Sigmoid colon (tissue), 6 donors: ENCODE measurements at regions not wholly inside any gene's neighbourhood (a gene's known extent, or its start where the extent isn't known, plus 50 kb on each side); places are given as distances from the start of the nearest gene placed in this dataset.
"Not testable (repeated sequence)": the region's sequence is repeated elsewhere in the genome, so short reads cannot be mapped to it uniquely, and the experiment has no call there.

Experiments used
- DNase-seq: peaks from one replicate; pipeline ENCODE4 v3.0.0-alpha.2; 2019
- H3K27ac ChIP-seq, 4 donors: fragments of 200-600 bp; sonication (generic); one replicate each; pipeline ENCODE4 v1.5.1; 2016 to 2019; ENCODE audit warnings: mild to moderate bottlenecking in 1 of 4
- H3K27me3 ChIP-seq, 3 donors: fragments of 200-600 bp; sonication (generic); one replicate each; pipeline ENCODE4 v1.5.1; 2019; ENCODE audit warnings: mild to moderate bottlenecking in 1 of 3
- H3K36me3 ChIP-seq, 4 donors: fragments of 200-600 bp; sonication (generic); one replicate each; pipeline ENCODE4 v1.5.1; 2016 to 2019
- H3K4me1 ChIP-seq, 4 donors: fragments of 200-600 bp; sonication (generic); one replicate each; pipeline ENCODE4 v1.5.1; 2017 to 2019
- H3K4me3 ChIP-seq, 4 donors: fragments of 200-600 bp; sonication (generic); one replicate each; pipeline ENCODE4 v1.5.1; 2017 to 2019; ENCODE audit warnings: mild to moderate bottlenecking in 2 of 4, moderate library complexity in 1 of 4
- H3K9me3 ChIP-seq, 4 donors: fragments of 200-600 bp in 3 of 4; sonication (generic) in 3 of 4; one replicate each; pipeline versions ENCODE4 v1.5.1 to v1.6.1; 2013 to 2019
- EP300 ChIP-seq, 4 donors: sonication (generic); formaldehyde crosslinking; IDR thresholded peaks; one replicate each; pipeline ENCODE4 v1.6.1; 2017; ENCODE audit warnings: antibody characterized with exemption in 4 of 4
- POLR2A ChIP-seq, 2 donors: fragments of 450-650 bp; IDR thresholded peaks; one replicate each; pipeline ENCODE4 v1.6.1; 2016; ENCODE audit warnings: antibody characterized with exemption in 2 of 2, mild to moderate bottlenecking in 2 of 2, moderate library complexity in 2 of 2
- POLR2AphosphoS5 ChIP-seq, 4 donors: sonication (generic); formaldehyde crosslinking; IDR thresholded peaks; one replicate each; pipeline ENCODE4 v1.6.1; 2017; ENCODE audit warnings: antibody characterized with exemption in 4 of 4
- WGBS, 2 donors: extraction: QIAGEN DNeasy Blood & Tissue Kit; methylation state at CpG; one replicate each; pipeline ENCODE4 v1.1.7; 2013; 5-methylcytosine and 5-hydroxymethylcytosine counted together
- intact Hi-C: fragments of 100-400 bp; cut with DNase I; formaldehyde crosslinking; loops from one replicate; pipeline ENCODE4 v1.15.1; 2023
- TF ChIP-seq, protein P1 (sequence below), 4 experiments: fragments of 450-650 bp in 3 of 4; fragments of 200-600 bp in 1 of 4; IDR thresholded peaks; one replicate each; pipeline ENCODE4 v1.5.1; 2016 to 2019; ENCODE audit warnings: antibody characterized with exemption in 4 of 4, mild to moderate bottlenecking in 3 of 4, moderate library complexity in 2 of 4
- donor health status: healthy with polysubstance abuse.
- donor health status: healthy.

DNA sequence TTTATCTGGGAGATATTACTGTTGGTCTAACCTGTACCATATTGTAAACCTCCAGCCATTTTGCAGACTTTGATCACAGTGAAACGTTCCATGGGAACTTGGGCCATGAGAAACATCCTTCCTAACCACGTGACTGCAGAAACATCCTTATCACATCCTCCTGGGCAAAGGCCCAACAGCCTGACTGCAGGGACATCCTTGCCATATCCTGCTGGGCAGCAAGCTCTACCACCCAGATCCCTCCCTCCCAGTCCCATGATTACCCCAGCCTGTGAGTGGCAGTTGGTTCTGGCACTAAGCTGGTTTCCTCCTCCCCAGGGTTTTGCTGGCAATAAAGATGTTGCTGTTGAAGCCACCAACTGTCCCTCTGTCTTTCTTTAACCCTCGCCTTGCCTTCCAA lies 201.2 kb downstream of the POTEC start:
- H3K36me3 ChIP-seq, DNase-seq, H3K9me3 ChIP-seq, H3K4me3 ChIP-seq, H3K27ac ChIP-seq, H3K4me1 ChIP-seq, H3K27me3 ChIP-seq, intact Hi-C loops: not testable (repeated sequence)
- 41 to 54% methylated on average over 3 of the region's 3 CpGs for WGBS, 2 donors

DNA sequence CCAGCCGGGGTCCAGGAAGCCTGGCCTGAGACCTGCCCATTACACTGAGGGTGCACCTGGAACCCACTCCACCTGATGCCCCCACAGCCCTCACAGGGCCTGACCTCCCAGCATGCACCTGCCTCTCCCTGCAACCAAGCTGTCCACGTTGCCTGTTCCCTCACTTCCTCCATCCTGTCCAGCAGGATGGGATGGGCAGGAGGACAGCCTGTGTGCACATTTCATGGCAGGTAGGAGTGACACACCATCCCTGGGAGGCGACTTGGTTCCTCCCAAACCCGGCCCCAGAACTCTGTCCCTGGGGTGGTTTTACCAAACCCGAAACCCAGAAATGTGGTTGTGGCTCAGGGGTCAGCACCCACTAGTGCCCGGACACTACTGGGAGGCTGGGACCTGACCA lies 203.8 kb upstream of the ZNF519 start:
- H3K27ac ChIP-seq, H3K4me3 ChIP-seq, DNase-seq, H3K4me1 ChIP-seq, H3K9me3 ChIP-seq, H3K27me3 ChIP-seq, intact Hi-C loops, H3K36me3 ChIP-seq: not testable (repeated sequence)
- 72 to 85% methylated on average over 6 of the region's 6 CpGs for WGBS, 2 donors

DNA sequence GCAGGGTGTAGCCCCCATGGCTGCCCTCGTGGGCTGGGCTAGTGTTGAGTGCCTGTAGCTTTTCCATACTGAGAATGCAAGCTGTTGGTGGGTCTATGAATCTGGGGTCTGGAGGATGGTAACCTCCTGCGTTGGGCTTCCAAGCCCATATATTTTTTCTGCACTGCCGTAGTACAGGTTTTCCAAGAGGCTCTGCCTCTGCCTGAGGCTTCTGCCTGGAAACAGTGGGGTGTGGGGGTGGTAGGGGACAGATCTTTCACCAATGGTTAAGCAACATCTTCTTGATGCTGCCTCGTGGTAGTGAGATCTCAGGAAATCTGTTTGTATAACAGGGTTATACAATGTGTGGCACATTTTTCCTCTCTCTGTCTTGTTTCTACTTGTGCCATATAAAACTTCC lies 189.0 kb upstream of the ZNF519 start:
- H3K4me3 ChIP-seq, H3K4me1 ChIP-seq, H3K27ac ChIP-seq, H3K36me3 ChIP-seq, intact Hi-C loops, H3K27me3 ChIP-seq, H3K9me3 ChIP-seq, DNase-seq: not testable (repeated sequence)
- 71% methylated on average over 4 of the region's 4 CpGs for WGBS, 2 donors

DNA sequence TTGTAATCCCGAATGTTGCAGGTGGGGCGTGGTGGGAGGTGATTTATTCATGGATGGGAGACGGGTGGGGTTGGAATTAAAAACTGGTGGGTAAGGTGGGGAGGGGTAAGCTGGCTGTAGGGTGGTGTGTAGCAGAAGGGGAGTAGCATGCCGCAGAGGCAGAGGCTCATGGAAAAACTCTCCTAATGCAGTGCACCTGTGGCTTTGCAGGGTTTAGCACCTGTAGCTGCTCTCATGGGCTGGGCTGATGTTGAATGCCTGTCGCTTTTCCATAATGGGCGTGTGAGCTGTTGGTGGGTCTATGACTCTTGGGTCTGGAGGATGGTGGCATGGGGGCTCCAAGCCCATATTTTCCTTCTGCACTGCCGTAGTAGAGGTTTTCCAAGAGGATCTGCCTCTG lies 169.0 kb upstream of the ZNF519 start:
- intact Hi-C loops, H3K4me3 ChIP-seq, H3K4me1 ChIP-seq, H3K9me3 ChIP-seq, DNase-seq, H3K36me3 ChIP-seq, H3K27me3 ChIP-seq, H3K27ac ChIP-seq: not testable (repeated sequence)
- 88 to 89% methylated on average over 7 of the region's 7 CpGs for WGBS, 2 donors

DNA sequence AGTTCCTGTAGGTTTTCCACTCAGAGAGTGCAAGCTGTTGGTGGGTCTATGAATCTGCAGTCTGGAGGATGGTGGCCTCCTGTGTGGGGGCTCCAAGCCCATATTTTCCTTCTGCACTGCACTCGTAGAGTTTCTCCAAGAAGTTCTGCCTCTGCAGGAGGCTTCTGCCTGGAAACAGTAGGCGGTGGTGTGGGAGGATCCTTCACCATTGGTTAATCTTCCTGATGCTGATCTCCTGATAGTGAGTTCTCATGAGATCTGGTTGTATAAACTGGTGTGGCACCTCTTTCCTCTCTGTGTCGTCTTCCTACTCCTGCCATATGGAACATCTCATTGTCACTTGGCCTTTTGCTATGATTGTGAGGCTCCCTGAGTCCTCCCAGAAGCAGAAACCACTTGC lies 162.8 kb upstream of the ZNF519 start:
- H3K27ac ChIP-seq, H3K4me1 ChIP-seq, H3K36me3 ChIP-seq, H3K27me3 ChIP-seq, intact Hi-C loops, H3K9me3 ChIP-seq, H3K4me3 ChIP-seq, DNase-seq: not testable (repeated sequence)
- WGBS, 2 donors: 71 to 75% methylated on average over 3 of the region's 3 CpGs

DNA sequence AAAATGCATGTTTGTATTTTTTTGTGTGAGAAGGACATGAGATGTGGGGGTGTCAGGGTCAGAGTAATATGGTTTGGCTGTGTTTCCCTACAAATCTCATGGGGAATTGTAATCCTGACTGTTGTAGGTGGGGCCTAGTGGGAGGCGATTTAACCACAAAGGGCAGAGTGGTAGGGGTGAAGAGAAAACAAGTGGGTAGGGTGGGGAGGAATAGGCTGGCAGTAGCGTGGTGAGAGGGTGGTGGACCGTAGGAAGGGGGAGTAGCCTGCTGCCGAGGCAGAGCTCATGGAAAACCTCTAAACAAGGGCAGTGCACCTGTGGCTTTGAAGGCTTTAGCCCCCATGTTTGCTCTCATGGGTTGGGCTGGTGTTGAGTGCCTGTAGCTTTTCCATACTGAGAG lies 152.8 kb upstream of the ZNF519 start:
- Histone ChIP-seq H3K9me3 (no peaks in the 10 kb centered on the region), H3K27me3 (no peaks in the 10 kb centered on the region), H3K4me3 (no peak overlapping the region), H3K36me3 (no peaks in the 10 kb centered on the region), H3K27ac (no peak overlapping the region), H3K4me1 (no peaks in the 10 kb centered on the region)
- no peak for DNase-seq
- intact Hi-C loops: no loop called here
- WGBS, 2 donors: 77 to 80% methylated on average over 4 of the region's 4 CpGs
- no peak for TF ChIP-seq EP300 (IDR thresholded peaks at IDR 0.05)
- no peak for TF ChIP-seq POLR2A (IDR thresholded peaks at IDR 0.05)
- TF ChIP-seq, protein P1, sequence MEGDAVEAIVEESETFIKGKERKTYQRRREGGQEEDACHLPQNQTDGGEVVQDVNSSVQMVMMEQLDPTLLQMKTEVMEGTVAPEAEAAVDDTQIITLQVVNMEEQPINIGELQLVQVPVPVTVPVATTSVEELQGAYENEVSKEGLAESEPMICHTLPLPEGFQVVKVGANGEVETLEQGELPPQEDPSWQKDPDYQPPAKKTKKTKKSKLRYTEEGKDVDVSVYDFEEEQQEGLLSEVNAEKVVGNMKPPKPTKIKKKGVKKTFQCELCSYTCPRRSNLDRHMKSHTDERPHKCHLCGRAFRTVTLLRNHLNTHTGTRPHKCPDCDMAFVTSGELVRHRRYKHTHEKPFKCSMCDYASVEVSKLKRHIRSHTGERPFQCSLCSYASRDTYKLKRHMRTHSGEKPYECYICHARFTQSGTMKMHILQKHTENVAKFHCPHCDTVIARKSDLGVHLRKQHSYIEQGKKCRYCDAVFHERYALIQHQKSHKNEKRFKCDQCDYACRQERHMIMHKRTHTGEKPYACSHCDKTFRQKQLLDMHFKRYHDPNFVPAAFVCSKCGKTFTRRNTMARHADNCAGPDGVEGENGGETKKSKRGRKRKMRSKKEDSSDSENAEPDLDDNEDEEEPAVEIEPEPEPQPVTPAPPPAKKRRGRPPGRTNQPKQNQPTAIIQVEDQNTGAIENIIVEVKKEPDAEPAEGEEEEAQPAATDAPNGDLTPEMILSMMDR (IDR thresholded peaks at IDR 0.05): no peak
- no peak for TF ChIP-seq POLR2AphosphoS5 (IDR thresholded peaks at IDR 0.05)

DNA sequence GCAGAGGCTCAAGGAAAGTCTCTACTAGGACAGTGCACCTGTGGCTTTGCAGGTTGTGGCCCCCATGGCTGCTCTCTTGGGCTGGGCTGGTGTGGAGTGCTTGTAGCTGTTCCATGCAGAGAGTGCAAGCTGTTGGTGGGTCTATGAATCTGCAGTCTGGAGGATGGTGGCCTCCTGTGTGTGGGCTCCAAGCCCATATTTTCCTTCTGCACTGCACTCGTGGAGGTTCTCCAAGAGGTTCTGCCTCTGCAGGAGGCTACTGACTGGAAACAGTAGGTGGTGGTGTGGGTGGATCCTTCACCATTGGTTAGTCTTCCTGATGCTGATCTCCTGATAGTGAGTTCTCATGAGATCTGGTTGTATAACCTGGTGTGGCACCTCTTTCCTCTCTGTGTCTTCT lies 143.2 kb upstream of the ZNF519 start:
- H3K4me1 ChIP-seq, H3K4me3 ChIP-seq, intact Hi-C loops, H3K27me3 ChIP-seq, H3K27ac ChIP-seq, H3K9me3 ChIP-seq, DNase-seq, H3K36me3 ChIP-seq: not testable (repeated sequence)
- 83 to 86% methylated on average over 1 of the region's 1 CpG for WGBS, 2 donors

DNA sequence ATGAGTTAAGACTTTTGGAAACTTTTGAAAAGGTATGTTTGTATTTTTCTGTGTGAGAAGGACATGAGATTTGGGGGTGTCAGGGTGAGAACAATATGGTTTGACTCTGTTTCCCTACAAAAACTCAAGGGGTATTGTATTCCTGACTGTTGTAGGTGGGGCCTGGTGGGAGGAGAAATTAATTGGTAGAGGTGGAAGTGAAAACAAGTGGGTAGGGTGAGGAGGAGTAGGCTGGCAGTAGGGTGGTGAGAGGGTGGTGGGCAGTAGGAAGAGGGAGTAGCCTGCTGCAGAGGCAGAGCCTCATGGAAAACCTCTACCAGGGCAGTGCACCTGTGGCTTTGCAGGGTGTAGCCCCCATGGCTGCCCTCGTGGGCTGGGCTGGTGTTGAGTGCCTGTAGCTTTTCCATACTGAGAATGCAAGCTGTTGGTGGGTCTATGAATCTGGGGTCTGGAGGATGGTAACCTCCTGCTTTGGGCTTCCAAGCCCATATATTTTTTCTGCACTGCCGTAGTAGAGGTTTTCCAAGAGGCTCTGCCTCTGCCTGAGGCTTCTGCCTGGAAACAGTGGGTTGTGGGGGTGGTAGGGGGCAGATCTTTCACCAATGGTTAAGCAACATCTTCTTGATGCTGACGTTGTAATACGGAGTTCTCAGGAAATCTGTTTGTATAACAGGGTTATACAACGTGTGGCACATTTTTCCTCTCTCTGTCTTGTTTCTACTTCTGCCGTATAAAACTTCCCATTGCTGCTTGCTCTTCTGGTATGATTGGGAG lies 133.6 kb upstream of the ZNF519 start:
- H3K27ac ChIP-seq, H3K9me3 ChIP-seq, intact Hi-C loops, H3K27me3 ChIP-seq, DNase-seq, H3K36me3 ChIP-seq, H3K4me1 ChIP-seq, H3K4me3 ChIP-seq: not testable (repeated sequence)
- WGBS, 2 donors: 73 to 80% methylated on average over 6 of the region's 6 CpGs

DNA sequence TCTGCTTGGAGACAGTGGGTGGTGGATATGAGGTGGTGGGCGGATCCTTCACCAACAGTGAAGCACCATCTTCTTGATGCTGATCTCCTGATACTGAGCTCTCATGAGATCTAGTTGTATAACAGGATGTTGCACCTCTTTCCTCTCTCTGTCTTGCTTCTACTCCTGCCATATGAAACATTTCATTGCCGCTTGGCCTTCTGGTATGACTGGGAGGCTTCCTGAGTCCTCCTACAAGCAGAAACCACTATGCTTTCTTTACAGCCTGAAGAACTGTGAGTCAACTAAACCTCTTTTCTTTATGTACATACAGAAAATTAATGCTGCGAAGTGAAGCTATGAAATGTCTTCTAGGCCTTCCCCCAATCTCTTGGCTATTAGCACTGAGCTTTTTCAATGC lies 130.6 kb upstream of the ZNF519 start:
- H3K27me3 ChIP-seq, DNase-seq, H3K36me3 ChIP-seq, intact Hi-C loops, H3K27ac ChIP-seq, H3K4me3 ChIP-seq, H3K9me3 ChIP-seq, H3K4me1 ChIP-seq: not testable (repeated sequence)
- WGBS, 2 donors: 91 to 93% methylated on average over 3 of the region's 3 CpGs

DNA sequence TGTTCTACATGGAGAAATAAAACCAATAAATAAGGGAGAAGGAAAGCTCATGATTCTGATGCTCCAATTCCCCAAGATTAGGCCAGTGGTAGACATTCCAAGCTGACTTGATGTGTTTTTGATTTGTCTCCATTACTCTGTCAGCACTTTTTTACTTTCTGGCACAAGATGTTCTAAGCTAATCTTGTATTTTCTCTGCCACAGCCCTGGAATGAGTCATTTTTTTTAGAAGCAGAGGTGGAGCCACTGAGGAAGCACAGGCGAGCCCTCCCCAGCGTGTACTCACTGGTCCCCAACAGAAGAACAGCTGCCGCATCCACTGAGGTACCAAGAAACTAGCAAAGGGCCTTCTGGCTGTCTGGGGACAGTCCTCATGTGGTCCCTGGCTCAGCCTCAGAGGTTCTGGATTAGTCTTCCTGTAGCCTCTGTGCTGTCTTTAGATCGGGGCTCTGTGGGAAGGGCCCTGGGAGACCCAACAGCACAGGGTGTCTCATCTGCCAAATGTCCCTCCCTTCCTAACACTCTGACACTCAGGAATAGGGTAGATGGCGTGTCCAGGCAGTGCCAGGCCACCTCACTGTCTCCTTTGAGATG lies 117.9 kb upstream of the ZNF519 start:
- H3K27me3 ChIP-seq, H3K9me3 ChIP-seq, H3K36me3 ChIP-seq, DNase-seq, H3K4me3 ChIP-seq, H3K4me1 ChIP-seq, intact Hi-C loops, H3K27ac ChIP-seq: not testable (repeated sequence)
- 86 to 90% methylated on average over 5 of the region's 5 CpGs for WGBS, 2 donors

DNA sequence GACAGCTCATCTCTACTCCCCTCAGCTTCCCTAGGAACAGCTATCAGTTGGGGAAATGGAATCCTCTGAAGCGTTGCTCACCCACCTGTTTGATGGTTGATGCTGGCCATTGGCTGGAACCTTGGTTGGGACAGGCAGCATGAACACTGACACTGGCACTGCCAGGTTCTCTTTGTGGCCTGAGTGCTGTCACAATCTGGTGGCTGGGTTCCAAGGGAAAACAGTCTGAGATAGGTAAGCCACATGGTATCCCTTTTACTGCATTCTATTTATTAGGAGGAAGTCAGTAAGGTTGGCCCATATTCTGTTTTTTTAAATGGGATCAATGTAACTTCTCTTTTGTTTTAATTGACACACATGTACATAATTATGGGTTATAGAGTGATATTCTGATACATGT lies 107.0 kb upstream of the ZNF519 start:
- H3K4me3 ChIP-seq, H3K27ac ChIP-seq, H3K36me3 ChIP-seq, intact Hi-C loops, H3K27me3 ChIP-seq, H3K4me1 ChIP-seq, DNase-seq, H3K9me3 ChIP-seq: not testable (repeated sequence)
- WGBS, 2 donors: 89 to 91% methylated on average over 1 of the region's 1 CpG
